Activated T-cell treated with anti-CD3 and anti-CD28 coated beads, Interleukin-2, amount 50 U/mL, for 24 hours (primary cell): ENCODE measurements at regions not wholly inside any gene's neighbourhood (a gene's known extent, or its start where the extent isn't known, plus 50 kb on each side); places are given as distances from the start of the nearest gene placed in this dataset.

Experiments used
- DNase-seq: peaks from one replicate; pipeline ENCODE4 v3.0.0-alpha.2; 2020
- H3K27ac Mint-ChIP-seq: 2 replicates; pipeline ENCODE4 v1.8.0; 2020; ENCODE audit warnings: mild to moderate bottlenecking, mixed read lengths
- H3K27me3 Mint-ChIP-seq: 2 replicates; pipeline ENCODE4 v1.8.0; 2020; ENCODE audit warnings: mixed read lengths
- H3K36me3 Mint-ChIP-seq: 2 replicates; pipeline ENCODE4 v1.8.0; 2020; ENCODE audit warnings: low read depth, mixed read lengths
- H3K4me1 Mint-ChIP-seq: 2 replicates; pipeline ENCODE4 v1.8.0; 2020; ENCODE audit warnings: low read depth, mixed read lengths
- H3K4me3 Mint-ChIP-seq: 2 replicates; pipeline ENCODE4 v1.8.0; 2020; ENCODE audit warnings: mild to moderate bottlenecking, moderate library complexity, mixed read lengths
- H3K9me3 Mint-ChIP-seq: 2 replicates; pipeline ENCODE4 v1.8.0; 2020; ENCODE audit warnings: mixed read lengths

DNA sequence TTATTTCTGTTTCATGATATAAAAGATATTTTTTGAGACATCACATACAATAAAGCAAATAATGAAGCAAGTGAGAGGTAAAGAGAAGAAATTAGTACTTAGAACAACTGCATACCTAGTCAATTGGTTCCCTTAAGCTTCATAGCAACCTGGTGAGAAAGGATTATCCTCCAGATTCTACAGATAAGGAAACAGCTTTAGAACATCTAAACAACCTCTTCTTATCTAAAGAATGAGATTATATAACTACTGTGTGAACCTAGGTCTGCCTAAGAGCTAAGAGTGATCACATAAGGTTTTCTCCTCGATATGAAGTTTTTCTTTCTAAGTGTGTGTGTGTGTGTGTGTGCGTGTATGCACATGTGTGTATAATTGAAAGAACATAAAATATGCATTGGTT lies 265.1 kb downstream of the NOL4 start:
- peaks cover 15% of the 10 kb centered on the region for H3K9me3 Mint-ChIP-seq
- no peaks in the 10 kb centered on the region for H3K4me1 Mint-ChIP-seq
- H3K27ac Mint-ChIP-seq, result no peak overlapping the region
- H3K36me3 Mint-ChIP-seq, result no peaks in the 10 kb centered on the region
- no peaks in the 10 kb centered on the region for H3K27me3 Mint-ChIP-seq
- H3K4me3 Mint-ChIP-seq, result no peak overlapping the region
- no peak for DNase-seq

DNA sequence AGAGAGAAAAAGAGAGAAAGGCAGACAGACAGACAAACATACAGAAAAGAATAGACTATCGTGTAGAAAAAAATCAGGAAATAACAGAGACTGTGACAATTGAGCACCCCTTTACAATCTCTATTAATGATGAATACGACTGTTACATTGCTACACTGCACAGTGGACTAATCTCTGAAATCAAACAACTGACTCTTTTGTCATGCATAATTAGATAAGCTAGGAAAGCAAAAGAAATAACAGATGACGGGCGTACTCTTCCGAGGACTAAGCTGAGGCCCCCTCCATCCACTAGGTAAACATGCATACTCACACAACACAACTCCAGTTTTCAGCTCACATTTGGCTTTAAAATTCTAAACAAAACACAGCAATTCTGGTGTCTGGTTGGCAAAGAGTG lies 267.0 kb downstream of the NOL4 start:
- H3K9me3 Mint-ChIP-seq, result peaks cover 11% of the 10 kb centered on the region
- DNase-seq, result no peak
- H3K27me3 Mint-ChIP-seq, result no peaks in the 10 kb centered on the region
- no peaks in the 10 kb centered on the region for H3K36me3 Mint-ChIP-seq
- no peak overlapping the region for H3K4me3 Mint-ChIP-seq
- no peak overlapping the region for H3K27ac Mint-ChIP-seq
- H3K4me1 Mint-ChIP-seq, result no peaks in the 10 kb centered on the region

- Mint-ChIP-seq H3K4me3 (no peak overlapping the region), H3K27me3 (no peaks in the 10 kb centered on the region), H3K9me3 (no peaks in the 10 kb centered on the region), H3K4me1 (no peaks in the 10 kb centered on the region), H3K27ac (no peak overlapping the region), H3K36me3 (no peaks in the 10 kb centered on the region)
- no peak for DNase-seq
Measured at GRCh38 chr18:33951031-33951430, 273.7 kb downstream of the NOL4 start.

- no peak for DNase-seq
- no peaks in the 10 kb centered on the region for H3K36me3 Mint-ChIP-seq
- H3K4me3 Mint-ChIP-seq, result no peak overlapping the region
- H3K27ac Mint-ChIP-seq, result no peak overlapping the region
- H3K27me3 Mint-ChIP-seq, result no peaks in the 10 kb centered on the region
- no peaks in the 10 kb centered on the region for H3K4me1 Mint-ChIP-seq
- H3K9me3 Mint-ChIP-seq, result no peaks in the 10 kb centered on the region
Measured at GRCh38 chr18:33946336-33946735, 278.4 kb downstream of the NOL4 start.

- DNase-seq, result no peak
- H3K27ac Mint-ChIP-seq, result no peak overlapping the region
- no peaks in the 10 kb centered on the region for H3K9me3 Mint-ChIP-seq
- H3K4me1 Mint-ChIP-seq, result no peaks in the 10 kb centered on the region
- H3K36me3 Mint-ChIP-seq, result no peaks in the 10 kb centered on the region
- no peaks in the 10 kb centered on the region for H3K27me3 Mint-ChIP-seq
- no peak overlapping the region for H3K4me3 Mint-ChIP-seq
Measured at GRCh38 chr18:33944493-33944892, 280.2 kb downstream of the NOL4 start.

- Mint-ChIP-seq H3K27ac (no peak overlapping the region), H3K4me1 (no peaks in the 10 kb centered on the region), H3K9me3 (peaks cover 13% of the 10 kb centered on the region), H3K27me3 (no peaks in the 10 kb centered on the region), H3K36me3 (no peaks in the 10 kb centered on the region), H3K4me3 (no peak overlapping the region)
- DNase-seq, result no peak
Measured at GRCh38 chr18:33937270-33937816, 287.4 kb downstream of the NOL4 start.

DNA sequence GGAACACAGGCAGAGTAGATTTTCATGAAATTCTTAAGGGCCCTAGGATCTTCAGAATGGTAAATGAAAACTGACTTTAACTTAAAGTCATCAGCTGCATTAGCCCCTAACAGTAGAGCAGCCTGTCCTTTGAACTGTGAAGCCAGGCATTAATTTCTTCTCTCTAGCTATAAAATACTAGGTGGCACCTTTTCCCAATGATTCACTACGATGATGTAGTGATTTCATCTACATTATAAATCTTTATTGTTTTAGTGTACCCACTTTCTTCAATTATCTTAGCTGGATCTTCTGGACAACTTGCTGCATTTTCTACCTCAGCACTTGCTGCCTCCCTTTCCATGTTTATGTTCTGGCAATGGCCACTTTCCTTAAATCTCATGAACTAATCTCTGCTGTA lies 290.5 kb downstream of the NOL4 start:
- Mint-ChIP-seq H3K27me3 (no peaks in the 10 kb centered on the region), H3K4me3 (no peak overlapping the region), H3K4me1 (no peaks in the 10 kb centered on the region), H3K27ac (no peak overlapping the region), H3K9me3 (peaks cover 13% of the 10 kb centered on the region), H3K36me3 (no peaks in the 10 kb centered on the region)
- no peak for DNase-seq

GRCh38 chr18:33928231-33928630 lies 296.5 kb downstream of the NOL4 start:
- Mint-ChIP-seq H3K27me3 (no peaks in the 10 kb centered on the region), H3K36me3 (no peaks in the 10 kb centered on the region), H3K9me3 (peaks cover 2% of the 10 kb centered on the region), H3K4me3 (no peak overlapping the region), H3K4me1 (no peaks in the 10 kb centered on the region), H3K27ac (no peak overlapping the region)
- no peak for DNase-seq

DNA sequence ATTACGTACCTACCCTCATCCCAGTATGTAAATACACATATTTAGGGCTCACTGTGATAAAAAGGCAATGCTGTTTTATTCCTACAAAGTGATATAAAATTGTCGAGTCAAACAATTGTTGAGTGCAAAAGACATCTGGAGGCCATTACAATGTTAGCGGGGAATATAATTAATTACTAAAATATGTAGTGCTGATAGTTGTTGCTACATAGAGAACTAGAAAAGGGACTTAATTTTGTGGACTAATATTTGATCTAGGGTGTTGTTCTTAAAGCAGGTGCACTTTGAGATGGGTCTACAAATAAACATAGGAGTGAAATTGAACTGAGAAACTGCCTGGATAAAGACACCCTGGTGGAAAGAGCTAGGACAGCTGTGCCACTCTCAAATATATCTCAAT lies 300.1 kb downstream of the NOL4 start:
- Mint-ChIP-seq H3K27ac (no peak overlapping the region), H3K27me3 (no peaks in the 10 kb centered on the region), H3K4me3 (no peak overlapping the region), H3K36me3 (no peaks in the 10 kb centered on the region), H3K9me3 (peaks cover 4% of the 10 kb centered on the region), H3K4me1 (no peaks in the 10 kb centered on the region)
- DNase-seq, result no peak

DNA sequence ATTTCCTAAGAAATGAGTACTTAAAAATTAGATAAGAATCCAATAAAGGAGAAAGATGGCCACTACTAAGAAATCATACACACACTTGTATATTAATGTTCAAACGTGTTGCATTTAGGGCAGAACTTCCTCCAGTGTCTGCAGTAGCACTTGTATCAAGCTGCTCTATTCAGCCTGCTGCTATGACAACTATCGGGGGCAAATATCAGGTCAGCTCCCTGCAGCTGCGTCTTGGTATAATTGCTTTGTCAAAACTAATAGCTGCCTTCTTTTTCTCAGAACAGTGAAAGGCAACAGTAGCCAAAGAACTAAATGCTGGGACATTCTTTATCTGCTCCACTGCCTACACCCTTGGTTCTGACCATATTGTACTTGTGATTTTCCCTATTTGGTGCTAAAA lies 300.7 kb downstream of the NOL4 start:
- Mint-ChIP-seq H3K27ac (no peak overlapping the region), H3K4me1 (no peaks in the 10 kb centered on the region), H3K4me3 (no peak overlapping the region), H3K36me3 (no peaks in the 10 kb centered on the region), H3K9me3 (peaks cover 4% of the 10 kb centered on the region), H3K27me3 (no peaks in the 10 kb centered on the region)
- DNase-seq, result no peak

- DNase-seq, result no peak
- H3K36me3 Mint-ChIP-seq, result no peaks in the 10 kb centered on the region
- no peaks in the 10 kb centered on the region for H3K4me1 Mint-ChIP-seq
- no peak overlapping the region for H3K4me3 Mint-ChIP-seq
- no peak overlapping the region for H3K27ac Mint-ChIP-seq
- H3K27me3 Mint-ChIP-seq, result no peaks in the 10 kb centered on the region
- H3K9me3 Mint-ChIP-seq, result peaks cover 6% of the 10 kb centered on the region
Measured at GRCh38 chr18:33918571-33918970, 306.1 kb downstream of the NOL4 start.

GRCh38 chr18:33916200-33916599 lies 308.5 kb downstream of the NOL4 start:
- no peak overlapping the region for H3K27ac Mint-ChIP-seq
- no peak for DNase-seq
- no peaks in the 10 kb centered on the region for H3K36me3 Mint-ChIP-seq
- H3K9me3 Mint-ChIP-seq, result peaks cover 3% of the 10 kb centered on the region
- H3K27me3 Mint-ChIP-seq, result no peaks in the 10 kb centered on the region
- no peaks in the 10 kb centered on the region for H3K4me1 Mint-ChIP-seq
- H3K4me3 Mint-ChIP-seq, result no peak overlapping the region

DNA sequence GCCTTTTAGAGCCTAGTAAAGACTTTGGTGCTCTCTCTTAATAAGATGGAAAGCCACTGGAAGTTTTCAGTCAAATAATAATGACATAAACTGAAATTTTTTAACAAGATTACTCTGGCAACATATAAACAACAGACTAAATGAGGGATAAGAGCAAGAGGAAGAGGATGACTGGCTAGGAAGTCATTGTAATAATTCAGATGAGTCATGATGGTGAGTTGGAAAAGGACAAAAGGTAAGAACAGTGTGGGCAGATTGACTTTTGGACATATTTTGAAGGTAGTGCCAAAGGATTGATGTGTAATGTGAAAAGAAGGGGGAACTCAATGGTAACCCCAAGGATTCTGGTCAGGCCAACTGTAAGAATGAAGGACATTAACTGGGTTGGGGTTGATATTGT lies 310.3 kb downstream of the NOL4 start:
- peaks cover 5% of the 10 kb centered on the region for H3K9me3 Mint-ChIP-seq
- no peak overlapping the region for H3K27ac Mint-ChIP-seq

GRCh38 chr18:33906046-33906445 lies 318.7 kb downstream of the NOL4 start:
- Mint-ChIP-seq H3K36me3 (no peaks in the 10 kb centered on the region), H3K27me3 (no peaks in the 10 kb centered on the region), H3K9me3 (peaks cover 40% of the 10 kb centered on the region), H3K4me1 (no peaks in the 10 kb centered on the region), H3K27ac (no peak overlapping the region), H3K4me3 (no peak overlapping the region)
- DNase-seq, result no peak

More for the DNA sequence above, 310.3 kb downstream of the NOL4 start:
- Mint-ChIP-seq H3K4me3 (no peak overlapping the region), H3K4me1 (no peaks in the 10 kb centered on the region), H3K27me3 (no peaks in the 10 kb centered on the region), H3K36me3 (no peaks in the 10 kb centered on the region)
- no peak for DNase-seq

DNA sequence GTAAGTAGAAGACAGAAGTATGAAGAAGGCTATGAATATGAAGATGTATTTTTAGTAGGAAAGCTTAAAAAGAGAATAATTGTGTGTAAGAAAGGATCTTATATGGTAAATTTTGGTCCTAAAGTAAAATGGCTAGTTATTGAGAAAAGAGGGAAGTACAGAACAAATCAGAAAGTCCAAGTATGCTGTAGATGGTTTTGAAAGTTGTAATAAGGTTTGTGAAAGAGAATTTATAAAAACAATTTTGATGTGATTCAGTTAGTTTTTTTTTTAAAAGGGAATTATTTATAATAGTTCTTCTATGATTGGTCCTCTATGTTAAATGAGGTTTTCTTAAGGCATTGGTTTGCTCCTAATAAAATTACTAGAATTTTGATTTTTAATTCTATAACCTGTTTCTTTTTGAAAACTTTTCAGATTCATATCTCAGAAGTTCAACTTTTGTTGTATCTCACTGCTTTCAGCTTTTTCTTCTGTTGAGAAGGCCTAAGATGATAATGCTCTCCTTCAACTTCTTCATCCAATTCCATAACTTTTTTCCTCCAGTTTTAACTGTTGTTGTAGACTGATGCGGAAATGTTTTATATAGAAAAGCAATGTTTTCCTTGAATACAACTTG lies 322.7 kb downstream of the NOL4 start:
- Mint-ChIP-seq H3K9me3 (peaks cover 43% of the 10 kb centered on the region), H3K36me3 (no peaks in the 10 kb centered on the region), H3K27ac (no peak overlapping the region), H3K4me3 (no peak overlapping the region), H3K27me3 (no peaks in the 10 kb centered on the region), H3K4me1 (no peaks in the 10 kb centered on the region)
- DNase-seq, result no peak

GRCh38 chr18:33900638-33901037 lies 322.6 kb downstream of the ASXL3 start:
- H3K9me3 Mint-ChIP-seq, result peaks cover 45% of the 10 kb centered on the region
- H3K27ac Mint-ChIP-seq, result no peak overlapping the region
- H3K4me3 Mint-ChIP-seq, result no peak overlapping the region
- H3K4me1 Mint-ChIP-seq, result no peaks in the 10 kb centered on the region
- H3K27me3 Mint-ChIP-seq, result no peaks in the 10 kb centered on the region
- H3K36me3 Mint-ChIP-seq, result no peaks in the 10 kb centered on the region
- DNase-seq, result no peak
